GM20000 (cell line): ENCODE measurements at regions not wholly inside any gene's neighbourhood (a gene's known extent, or its start where the extent isn't known, plus 50 kb on each side); places are given as distances from the start of the nearest gene placed in this dataset.

Experiments used
- DNase-seq: peaks from one replicate; pipeline ENCODE4 v3.0.0; 2012; ENCODE audit warnings: low spot score
- CTCF ChIP-seq: IDR thresholded peaks from 2 replicates; pipeline ENCODE4 v1.5.1; 2012; ENCODE audit warnings: mild to moderate bottlenecking, control low read depth; ENCODE audit errors: extremely low read depth, missing control alignments

- no peak for TF ChIP-seq CTCF
- DNase-seq = no peak
These were observed 1958.9 kb upstream of the TENM3 start for GRCh38 chr4:180284267-180284666.

- DNase-seq = peak; percentile 5
- no peak for TF ChIP-seq CTCF
These were observed 1957.4 kb upstream of the TENM3 start for GRCh38 chr4:180285796-180286195.

- no peak for TF ChIP-seq CTCF
These were observed 1950.9 kb upstream of the TENM3 start for GRCh38 chr4:180292339-180292738.

GRCh38 chr4:180296036-180296599 is 1947.1 kb upstream of the TENM3 start:
- no peak for DNase-seq

More at GRCh38 chr4:180292339-180292738, 1950.9 kb upstream of the TENM3 start:
- no peak for DNase-seq

GRCh38 chr4:180304321-180304720 is 1938.9 kb upstream of the TENM3 start:
- TF ChIP-seq CTCF = no peak
- DNase-seq = no peak

More at GRCh38 chr4:180296036-180296599, 1947.1 kb upstream of the TENM3 start:
- no peak for TF ChIP-seq CTCF

GRCh38 chr4:180310616-180311015 is 1932.6 kb upstream of the TENM3 start:
- DNase-seq = no peak
- no peak for TF ChIP-seq CTCF

GRCh38 chr4:180314972-180315371 is 1928.2 kb upstream of the TENM3 start:
- peak; percentile 3 for DNase-seq
- TF ChIP-seq CTCF = no peak
